HG03520 (cell line): ENCODE measurements at regions not wholly inside any gene's neighbourhood (a gene's known extent, or its start where the extent isn't known, plus 50 kb on each side); places are given as distances from the start of the nearest gene placed in this dataset.
A peak's percentile ranks its signal among the peaks of the same experiment; 100 is the strongest.
"Not testable (repeated sequence)": the region's sequence is repeated elsewhere in the genome, so short reads cannot be mapped to it uniquely, and the experiment has no call there.

ENCODE experiments used
- ATAC-seq: cut with Tn5 transposase; IDR thresholded peaks from one replicate; pipeline ENCODE4 v1.9.1; 2021; ENCODE audit warnings: mild to moderate bottlenecking, moderate library complexity; ENCODE audit not compliant: unreplicated experiment

DNA sequence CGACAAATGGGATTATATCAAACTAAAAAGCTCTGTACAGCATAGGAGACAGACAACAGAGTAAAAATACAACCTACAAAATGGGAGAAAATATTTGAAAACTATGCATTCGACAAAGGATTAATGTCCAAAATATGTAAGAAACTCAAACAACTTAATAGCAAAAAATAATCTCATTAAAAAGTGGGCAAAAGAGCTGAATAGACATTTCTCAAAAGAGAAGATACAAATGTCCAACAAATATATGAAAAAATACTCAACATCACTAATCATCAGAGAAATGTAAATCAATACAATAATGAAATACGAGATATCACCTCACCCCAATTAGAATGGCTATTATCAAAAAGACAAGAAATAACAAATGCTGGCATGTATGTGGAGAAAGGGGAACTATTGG, 272.9 kb downstream of the KLHL13 start:
- ATAC-seq, result no peak

DNA sequence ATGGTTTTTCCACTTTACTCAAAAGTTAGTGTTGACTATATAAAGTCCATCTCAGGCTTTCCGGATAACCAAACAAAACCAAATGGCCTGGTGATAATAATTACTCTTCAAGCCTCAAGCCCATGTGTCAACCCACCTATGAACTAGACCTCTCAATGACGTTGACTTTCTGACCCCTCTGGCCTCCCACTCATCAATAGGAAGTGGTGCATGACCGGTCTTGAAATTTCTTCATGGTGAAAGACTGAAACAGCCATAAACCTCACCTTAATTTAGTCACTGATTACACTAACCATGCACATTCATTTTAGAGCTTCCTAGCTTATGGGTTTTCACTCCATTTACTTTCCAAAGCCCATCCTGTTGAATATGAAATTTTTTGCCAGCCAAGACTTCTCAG, 276.0 kb downstream of the KLHL13 start:
- peak; percentile 44 for ATAC-seq

DNA sequence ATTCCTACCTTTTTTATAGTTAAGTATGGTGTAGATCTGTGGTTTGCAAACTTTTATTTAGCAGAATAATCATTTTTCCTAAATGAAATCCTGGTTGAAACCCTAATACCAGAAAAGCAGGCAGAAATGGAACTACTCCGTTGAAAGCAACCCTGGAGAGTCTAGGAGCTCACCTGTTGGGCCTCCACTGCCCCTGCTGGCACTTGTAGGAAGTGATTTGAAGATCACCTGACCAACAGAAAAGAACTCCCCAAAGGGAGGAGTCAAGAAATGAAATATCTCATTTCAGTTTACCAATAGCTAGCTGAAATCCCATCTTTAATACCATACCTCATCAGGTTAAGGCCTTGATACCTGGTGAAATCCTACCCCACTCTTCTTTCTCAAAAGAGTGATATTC, 277.1 kb downstream of the KLHL13 start:
- no peak for ATAC-seq

DNA sequence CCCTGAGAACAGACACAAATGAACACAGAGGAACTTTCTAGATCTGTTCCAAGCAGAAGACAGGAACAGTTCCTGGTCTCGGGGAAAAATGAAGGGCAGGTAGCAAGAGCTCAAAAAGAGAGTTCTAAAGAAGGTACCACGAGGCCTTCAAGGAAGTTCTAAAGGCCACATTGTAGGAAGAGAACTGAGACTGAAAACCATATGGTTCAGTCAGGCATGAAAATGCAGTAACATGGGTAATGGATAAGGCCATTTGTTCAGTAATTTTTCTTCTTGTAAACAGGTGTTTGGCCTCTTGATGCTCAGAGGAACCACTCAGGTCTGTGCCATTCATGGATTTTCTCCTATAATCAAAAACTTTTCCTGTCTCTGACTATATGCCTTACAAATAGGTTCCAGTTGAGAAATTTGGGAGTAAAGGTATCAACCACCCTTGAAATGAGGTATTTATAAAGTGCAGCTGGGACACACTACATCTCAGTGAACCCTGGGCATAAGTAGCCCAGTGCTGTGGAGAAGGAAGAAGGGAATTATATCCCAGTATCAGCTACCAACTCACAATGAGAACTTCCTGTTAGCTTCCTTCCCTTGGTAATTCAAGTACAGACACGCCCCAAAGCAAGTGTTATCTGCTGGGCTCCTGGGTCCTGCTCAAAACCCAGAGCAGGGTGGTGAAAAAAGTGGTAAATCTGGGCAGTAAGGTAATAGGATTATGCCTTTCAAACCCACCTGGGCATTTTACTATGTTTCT, 277.9 kb downstream of the KLHL13 start:
- no peak for ATAC-seq

DNA sequence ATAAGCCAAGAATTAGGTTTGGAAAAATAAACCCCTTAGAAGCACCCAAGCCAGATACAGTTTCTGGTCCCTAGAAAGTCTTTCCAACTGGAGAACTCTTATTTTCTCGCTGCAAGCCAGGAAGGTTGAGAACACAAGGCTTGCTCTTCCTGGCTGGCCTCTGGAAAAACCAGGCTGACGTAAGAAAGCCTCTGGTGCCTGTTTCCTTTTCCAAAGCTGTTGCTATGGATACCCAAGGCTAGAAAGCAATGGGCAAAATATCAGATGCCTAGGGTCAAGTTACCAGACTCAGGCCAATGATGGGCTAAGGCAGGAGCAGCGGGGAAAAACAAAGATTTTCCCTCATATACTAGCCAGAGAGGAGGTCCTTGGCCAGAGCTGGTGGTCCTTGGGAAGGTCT, 281.6 kb downstream of the KLHL13 start:
- ATAC-seq, result no peak

DNA sequence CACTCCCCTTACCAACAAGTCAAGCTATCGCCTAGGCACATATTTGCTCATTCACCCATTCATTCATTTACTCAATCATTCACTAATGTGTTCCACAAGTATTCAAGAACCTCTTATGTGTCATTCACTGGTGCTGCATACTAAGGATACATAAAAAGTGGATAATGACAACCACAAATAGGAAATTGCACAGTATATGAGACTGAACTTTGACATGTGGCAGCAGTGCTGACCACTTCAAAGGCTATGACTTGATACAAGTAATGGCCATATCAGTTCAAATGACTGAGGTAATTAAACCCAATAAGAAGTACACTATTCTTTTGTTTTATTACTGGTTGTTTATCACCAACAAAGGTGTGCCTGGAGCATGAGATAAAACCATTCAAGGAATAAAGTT, 282.5 kb downstream of the KLHL13 start:
- no peak for ATAC-seq

DNA sequence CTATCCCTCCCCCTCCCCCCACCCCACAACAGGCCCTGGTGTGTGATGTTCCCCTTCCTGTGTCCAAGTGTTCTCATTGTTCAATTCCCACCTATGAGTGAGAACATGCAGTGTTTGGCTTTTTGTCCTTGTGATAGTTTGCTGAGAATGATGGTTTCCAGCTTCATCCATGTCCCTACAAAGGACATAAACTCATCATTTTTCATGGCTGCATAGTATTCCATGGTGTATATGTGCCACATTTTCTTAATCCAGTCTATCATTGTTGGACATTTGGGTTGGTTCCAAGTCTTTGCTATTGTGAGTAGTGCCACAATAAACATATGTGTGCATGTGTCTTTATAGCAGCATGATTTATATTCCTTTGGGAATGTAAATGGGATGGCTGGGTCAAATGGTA, 295.1 kb downstream of the KLHL13 start:
- ATAC-seq, result not testable (repeated sequence)

DNA sequence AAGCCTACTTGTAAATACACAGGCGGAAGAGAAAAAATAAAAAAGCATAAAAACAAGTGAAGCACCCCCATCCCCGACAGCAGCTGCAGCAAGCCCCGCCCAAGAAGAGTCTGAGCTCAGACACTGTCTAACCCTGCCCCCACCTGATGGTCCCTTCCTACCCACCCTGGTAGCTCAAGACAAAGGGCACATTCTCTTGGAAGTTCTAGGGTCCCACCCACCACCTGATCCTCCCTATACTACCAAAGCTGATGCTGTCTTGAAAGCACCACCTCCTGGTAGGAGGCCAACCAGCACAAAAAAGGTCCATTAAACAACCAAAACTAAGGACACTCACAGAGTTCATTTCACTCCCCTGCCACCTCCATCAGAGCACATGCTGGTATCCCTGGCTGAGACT, 308.2 kb downstream of the KLHL13 start:
- ATAC-seq, result no peak

DNA sequence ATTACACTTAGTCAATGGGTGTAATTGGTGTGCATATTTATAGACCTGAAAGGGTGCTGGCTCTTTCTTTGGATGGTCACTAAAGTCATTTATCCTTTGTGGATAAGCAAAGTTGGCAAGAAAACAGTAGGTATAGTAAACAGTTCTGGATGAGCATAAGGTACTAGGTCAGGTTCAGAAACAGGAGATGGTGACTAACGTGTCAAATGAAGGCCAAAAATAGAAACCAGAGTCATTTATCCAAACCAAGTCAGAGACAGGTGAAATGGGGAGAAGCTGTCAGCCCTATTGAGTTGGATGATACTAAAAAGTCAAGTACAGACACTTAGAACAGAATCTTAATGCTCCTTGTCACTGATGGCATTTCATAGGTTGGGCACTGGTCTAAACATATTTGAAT, 313.1 kb downstream of the KLHL13 start:
- ATAC-seq, result no peak

DNA sequence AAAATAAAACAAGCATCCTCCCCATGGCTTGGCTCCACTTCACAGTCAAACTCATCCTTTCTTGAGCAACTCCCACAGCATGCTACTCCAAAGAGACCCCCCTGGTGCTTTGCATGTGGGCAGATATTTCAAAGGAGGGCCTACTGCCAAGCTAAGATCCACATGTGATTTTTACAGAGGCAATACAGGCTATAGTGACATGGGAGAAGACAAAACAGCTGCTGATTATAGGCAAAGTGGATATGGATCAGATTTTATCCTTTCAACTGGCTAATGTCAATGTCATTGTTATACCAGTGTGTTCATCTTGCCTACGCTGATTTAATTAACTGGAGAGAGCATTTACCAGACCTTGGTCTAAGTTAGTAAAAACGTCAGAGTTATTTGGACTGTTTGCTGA, 328.3 kb downstream of the KLHL13 start:
- ATAC-seq, result no peak

DNA sequence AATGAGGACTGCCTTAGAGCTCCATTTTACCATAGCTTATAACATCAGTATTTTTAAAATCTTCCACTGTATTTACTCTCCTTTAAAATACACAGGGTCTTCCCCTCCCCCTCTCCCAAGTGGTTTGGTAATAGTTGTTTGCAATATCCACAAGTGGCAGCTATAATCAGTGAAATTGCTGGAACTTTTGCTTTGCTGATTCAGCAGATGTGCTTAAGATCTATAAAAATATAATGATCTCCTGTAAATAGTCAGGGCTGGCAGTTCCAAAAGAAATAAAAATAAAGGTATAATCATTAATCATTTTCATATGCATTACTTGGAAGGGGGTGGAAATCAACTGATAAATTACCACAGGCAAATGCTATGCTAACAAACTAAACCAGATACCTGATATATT, 345.2 kb downstream of the KLHL13 start:
- no peak for ATAC-seq

DNA sequence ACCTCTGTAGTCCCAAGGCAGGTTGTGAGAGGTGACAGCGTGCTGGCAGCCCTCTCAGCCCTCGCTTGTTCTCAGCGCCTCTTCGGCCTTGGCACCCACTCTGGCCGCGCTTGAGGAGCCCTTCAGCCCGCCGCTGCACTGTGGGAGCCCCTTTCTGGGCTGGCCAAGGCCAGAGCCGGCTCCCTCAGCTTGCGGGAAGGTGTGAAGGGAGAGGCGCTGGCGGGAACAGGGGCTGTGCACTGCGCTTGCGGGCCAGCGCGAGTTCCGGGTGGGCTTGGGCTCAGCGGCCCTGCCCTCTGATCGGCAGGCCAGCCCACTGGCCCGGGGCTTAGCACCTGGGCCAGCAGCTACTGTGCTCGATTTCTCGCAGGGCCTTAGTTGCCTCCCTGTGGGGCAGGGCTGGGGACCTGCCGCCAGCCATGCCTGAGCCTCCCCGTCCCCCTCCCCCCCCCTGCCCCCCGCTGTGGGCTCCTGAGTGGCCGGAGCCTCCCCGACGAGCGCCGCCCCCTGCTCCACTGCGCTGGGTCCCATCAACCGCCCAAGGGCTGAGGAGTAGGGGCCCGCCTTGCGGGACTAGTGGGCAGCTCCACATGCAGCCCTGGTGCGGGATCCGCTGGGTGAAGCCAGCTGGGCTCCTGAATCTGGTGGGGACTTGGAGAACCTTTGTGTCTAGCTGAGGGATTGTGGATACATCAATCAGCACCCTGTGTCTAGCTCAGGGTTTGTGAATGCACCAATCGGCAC, 347.6 kb downstream of the KLHL13 start:
- ATAC-seq, result no peak

DNA sequence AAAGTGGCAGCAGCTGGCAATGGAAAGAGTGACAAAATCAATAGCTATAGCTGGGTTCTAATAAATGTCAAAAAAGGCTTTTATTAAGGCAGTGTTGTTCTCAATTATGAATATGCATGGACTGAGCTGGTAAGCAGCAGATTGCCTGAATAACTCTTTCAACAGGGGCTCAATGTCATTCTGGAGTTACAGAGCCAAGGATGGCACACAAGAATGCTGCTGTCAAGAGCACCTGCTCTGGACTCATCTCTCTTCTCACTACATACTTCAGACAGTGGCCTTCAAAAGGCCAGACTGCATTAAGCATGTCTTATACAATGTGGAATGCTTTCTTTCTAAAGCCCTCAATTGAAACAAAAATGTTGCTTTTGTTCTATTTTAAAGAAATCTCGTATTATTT, 351.4 kb downstream of the KLHL13 start:
- ATAC-seq, result no peak

DNA sequence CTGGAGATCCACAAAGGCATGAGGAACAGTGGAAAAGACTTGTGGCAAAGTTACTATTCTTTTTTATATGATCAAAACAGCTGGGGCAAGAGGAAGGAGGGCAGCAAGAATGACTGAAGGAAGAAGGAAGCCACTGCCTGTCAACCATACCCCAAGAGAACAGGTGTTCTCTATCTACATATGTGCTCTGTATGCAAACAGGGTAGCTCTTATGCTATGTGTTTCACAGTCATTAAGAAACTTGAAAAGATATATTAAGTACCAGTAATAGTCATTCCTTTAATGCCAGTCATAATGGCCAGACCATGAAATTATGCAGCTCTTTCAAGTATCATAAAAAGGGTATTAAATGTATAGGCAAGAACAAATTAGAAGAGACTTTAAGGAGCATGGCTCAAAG, 363.9 kb downstream of the KLHL13 start:
- peak; percentile 95 for ATAC-seq

DNA sequence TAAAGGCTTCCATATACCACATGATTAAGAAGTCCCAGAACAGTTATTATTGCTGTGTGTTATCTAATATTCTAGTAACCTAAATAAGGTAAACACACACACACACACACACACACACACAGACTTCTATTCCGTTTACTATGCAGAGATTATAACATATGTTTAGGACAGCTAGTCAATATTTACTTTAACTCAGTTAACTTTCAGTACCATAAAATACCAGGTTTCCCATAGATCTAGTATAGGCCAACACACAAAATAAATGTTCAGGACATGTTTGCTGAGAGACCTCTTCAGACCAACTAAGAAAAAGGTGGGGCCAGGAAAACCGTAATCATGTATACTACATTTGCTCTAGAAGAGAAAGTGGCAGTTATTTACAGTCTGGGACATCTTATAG, 365.5 kb downstream of the KLHL13 start:
- ATAC-seq, result no peak

DNA sequence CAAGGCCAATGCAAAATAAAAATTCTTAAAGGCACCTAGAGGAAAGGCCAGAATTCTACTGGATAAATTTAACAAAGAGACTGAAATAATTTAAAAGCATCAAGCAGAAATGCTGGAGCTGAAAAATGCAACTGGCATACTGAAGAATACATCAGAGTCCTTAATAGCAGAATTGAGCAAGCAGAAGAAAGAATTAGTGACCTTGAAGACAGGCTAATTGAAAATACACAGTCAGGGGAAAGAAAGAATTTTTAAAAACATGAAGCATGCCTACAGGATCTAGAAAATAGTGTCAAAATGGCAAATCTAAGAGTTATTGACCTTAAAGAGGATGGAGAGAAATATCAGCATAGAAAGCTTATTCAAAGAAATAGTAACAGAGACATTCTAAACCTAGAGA, 371.7 kb downstream of the KLHL13 start:
- no peak for ATAC-seq

DNA sequence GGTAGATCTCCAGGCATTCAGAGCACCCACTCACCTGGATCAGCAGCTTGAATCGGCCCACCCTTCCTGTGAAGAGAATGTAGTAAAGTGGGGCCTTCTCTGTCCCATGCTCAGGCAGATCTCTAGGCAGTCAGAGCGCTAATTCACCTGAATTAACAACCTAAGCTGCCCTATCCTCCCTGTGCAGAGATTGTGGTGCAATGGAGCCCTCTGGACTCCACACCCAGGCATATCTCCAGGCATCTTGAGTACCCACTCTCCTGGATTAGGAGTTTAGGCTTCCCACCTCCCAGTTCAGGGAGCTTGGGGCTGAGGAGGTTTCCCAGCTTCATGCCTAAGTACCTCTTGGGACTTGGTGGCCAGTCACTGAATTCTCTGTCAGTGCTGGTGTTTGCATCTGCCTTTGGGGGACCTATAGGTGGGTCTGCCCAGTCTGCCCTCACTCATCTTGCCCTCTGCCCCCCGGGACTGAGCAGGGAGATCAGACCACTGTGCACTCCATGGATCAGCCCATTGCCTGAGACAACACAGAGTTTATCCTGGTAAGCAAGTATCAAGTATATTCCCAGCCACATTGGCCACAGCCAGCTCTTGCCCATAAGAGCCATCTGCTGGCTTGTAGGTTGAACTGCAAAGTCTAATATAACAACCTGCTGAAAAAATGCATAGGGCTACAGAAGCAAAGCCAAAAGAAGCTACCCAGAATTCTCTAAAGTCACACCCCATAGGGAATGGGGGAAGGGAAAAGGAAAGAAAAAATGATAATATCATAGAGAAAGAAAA, 372.9 kb downstream of the KLHL13 start:
- ATAC-seq, result no peak

DNA sequence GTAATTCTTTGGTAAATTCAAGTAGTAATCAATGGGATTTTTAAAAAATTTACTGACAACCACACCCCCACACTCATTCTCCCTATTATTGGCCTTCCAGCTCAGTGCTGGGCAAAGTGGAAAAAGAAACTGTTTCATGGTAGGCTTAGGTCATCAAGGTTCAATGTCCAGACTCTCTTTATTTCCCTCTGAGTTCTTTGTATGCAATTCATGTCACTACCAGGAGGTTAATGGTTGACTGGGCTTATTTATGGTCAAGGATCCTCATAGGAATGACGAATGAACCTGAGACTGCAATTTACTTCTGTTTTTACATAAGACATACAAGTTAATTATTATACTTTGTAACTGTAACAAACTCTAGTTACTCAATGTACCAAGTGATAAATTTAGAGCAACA, 403.2 kb downstream of the KLHL13 start:
- ATAC-seq, result no peak

DNA sequence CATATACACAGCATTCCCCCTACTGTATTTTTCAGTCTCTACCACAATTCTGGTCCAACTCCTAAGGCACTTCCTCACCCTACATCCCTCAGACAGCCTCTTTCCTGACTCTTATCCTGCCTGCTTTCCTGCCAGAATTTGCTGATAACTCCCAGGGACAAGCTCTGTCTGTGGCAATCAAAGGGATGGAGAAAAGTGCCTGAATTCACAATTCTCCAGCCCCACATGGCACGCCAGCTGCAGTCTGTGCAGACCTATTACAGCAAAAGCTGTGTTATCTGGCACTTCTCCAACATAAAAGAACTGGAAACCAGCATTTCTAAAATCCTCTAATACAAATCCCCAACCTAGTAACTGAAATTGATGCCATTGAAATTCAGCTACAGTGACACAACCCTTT, 404.8 kb downstream of the KLHL13 start:
- no peak for ATAC-seq

DNA sequence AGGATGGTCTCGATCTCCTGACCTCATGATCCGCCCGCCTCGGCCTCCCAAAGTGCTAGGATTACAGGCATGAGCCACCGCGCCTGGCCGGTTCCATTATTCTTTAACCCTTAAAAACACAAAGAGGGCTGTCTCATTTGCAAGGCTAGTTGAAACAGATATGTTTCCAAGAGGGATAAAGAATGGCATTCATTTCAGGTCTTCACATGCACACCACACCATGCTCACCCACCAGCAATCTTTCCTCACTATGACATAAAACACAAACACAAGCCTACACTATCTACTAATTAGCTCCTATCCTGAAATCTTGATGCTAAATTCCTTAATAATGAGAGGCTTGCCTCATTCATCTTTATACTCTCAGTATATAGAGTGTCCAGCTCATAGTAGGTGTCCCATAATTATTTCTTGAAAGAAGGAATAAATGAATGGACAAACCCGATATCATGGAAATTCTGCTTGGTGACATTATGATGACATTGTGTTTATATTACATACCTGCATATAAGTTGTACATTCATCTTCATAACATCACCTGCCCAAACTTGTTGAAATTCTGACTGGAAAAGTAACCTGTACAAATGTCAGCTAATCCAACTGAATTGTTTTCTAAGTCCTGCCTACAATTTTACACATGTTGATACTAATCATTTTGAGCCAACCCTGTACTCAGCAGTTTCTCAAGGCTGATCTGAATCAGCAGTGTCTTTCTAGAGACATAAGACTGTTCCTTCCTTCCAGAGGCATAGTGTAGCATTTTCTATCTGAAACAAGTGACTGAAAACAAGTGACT, 408.5 kb downstream of the KLHL13 start:
- no peak for ATAC-seq

DNA sequence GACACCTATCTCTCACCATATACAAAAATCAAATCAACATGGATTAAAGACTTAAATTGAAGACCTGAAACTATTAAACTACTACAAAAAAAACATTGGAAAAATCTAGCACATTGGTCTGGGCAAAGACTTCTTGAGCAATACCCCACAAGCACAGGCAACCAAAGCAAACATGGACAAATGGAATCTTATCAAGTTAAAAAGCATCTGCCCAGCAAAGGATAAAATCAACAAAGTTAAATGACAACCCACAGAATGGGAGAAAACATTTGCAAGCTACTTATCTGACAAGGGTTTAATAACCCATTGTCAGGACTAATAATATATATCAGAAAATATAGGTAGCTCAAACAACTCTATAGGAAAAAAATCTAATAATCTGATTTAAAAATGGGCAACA, 415.6 kb downstream of the KLHL13 start:
- ATAC-seq, result no peak
